Adrenal gland (tissue), 5 donors: ENCODE measurements at regions not wholly inside any gene's neighbourhood (a gene's known extent, or its start where the extent isn't known, plus 50 kb on each side); places are given as distances from the start of the nearest gene placed in this dataset.
"Not testable (repeated sequence)": the region's sequence is repeated elsewhere in the genome, so short reads cannot be mapped to it uniquely, and the experiment has no call there.

Experiments
- POLR2A ChIP-seq, 2 donors: fragments of 450-650 bp; IDR thresholded peaks; one replicate each; pipeline ENCODE4 v1.6.1; 2017; ENCODE audit warnings: antibody characterized with exemption in 2 of 2, mild to moderate bottlenecking in 2 of 2, moderate library complexity in 1 of 2
- TF ChIP-seq, protein P1 (sequence below), 6 experiments: fragments of 450-650 bp in 4 of 6; fragments of 200-600 bp in 2 of 6; sonication (generic) in 1 of 6; IDR thresholded peaks; 1 replicate in 5 of 6; 2 replicates in 1 of 6; pipeline versions ENCODE4 v1.5.1 to v1.8.0; 2016 to 2021; ENCODE audit warnings: antibody characterized with exemption in 6 of 6, mild to moderate bottlenecking in 2 of 6, moderate library complexity in 1 of 6
- donor health status: DM: no; HTN: no; CAD: no.

DNA sequence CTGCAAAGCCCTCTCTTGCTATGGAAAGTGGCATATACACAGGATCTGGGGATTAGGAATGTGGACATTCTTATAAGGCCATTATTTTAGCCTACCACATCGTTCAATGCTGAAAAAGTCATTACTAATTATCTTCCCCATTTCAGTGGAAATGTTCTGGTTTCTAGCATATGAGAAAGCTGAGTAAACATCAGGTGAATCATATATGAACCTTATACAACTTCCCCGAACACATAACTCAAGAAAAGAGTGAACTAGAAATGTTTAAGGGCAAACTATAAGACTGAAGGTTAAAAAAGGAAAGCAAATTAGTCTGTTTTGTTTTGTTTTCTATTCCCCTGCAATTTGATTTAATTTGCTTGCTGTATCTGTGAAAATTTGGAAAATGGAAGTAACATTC is 62.5 kb upstream of the SEC22B start:
- TF ChIP-seq, protein P1, sequence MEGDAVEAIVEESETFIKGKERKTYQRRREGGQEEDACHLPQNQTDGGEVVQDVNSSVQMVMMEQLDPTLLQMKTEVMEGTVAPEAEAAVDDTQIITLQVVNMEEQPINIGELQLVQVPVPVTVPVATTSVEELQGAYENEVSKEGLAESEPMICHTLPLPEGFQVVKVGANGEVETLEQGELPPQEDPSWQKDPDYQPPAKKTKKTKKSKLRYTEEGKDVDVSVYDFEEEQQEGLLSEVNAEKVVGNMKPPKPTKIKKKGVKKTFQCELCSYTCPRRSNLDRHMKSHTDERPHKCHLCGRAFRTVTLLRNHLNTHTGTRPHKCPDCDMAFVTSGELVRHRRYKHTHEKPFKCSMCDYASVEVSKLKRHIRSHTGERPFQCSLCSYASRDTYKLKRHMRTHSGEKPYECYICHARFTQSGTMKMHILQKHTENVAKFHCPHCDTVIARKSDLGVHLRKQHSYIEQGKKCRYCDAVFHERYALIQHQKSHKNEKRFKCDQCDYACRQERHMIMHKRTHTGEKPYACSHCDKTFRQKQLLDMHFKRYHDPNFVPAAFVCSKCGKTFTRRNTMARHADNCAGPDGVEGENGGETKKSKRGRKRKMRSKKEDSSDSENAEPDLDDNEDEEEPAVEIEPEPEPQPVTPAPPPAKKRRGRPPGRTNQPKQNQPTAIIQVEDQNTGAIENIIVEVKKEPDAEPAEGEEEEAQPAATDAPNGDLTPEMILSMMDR (IDR thresholded peaks at IDR 0.05) = not testable (repeated sequence)
- TF ChIP-seq POLR2A (IDR thresholded peaks at IDR 0.05) = not testable (repeated sequence)
